ENCODE measurements at regions not wholly inside any gene's neighbourhood (a gene's known extent, or its start where the extent isn't known, plus 50 kb on each side); places are given as distances from the start of the nearest gene placed in this dataset.
"Not testable (repeated sequence)": the region's sequence is repeated elsewhere in the genome, so short reads cannot be mapped to it uniquely, and the experiment has no call there.

GRCh38 chr2:7867867-7868266, 814.0 kb upstream of the ID2 start:
- H3K9ac ChIP-seq (ENCODE audit: low read depth in 1 of 2, low read length in 2 of 2), result no peak overlapping the region
- H3K27ac ChIP-seq (ENCODE audit: low read depth in 1 of 2, low read length in 2 of 2), result no peak overlapping the region
- no peak overlapping the region for H3K4me3 ChIP-seq (ENCODE audit: low read depth in 1 of 3, low read length in 3 of 3)
- no peaks in the 10 kb centered on the region for H3K27me3 ChIP-seq (ENCODE audit: control insufficient read depth in 4 of 4, insufficient read depth in 4 of 4, low read length in 3 of 4)
- H3K36me3 ChIP-seq (ENCODE audit: control insufficient read depth in 4 of 4, insufficient read depth in 3 of 4, low read depth in 1 of 4, low read length in 3 of 4), result no peaks in the 10 kb centered on the region
- 77% methylated on average over 2 of the region's 2 CpGs for WGBS
- H3K4me1 ChIP-seq (ENCODE audit: control insufficient read depth in 4 of 4, insufficient read depth in 4 of 4, low read length in 3 of 4), result no peaks in the 10 kb centered on the region
- DNase-seq (ENCODE audit: low spot score), result no peak
- H3K9me3 ChIP-seq (ENCODE audit: control insufficient read depth in 4 of 4, low read length in 3 of 4), result no peaks in the 10 kb centered on the region
- TF ChIP-seq MAX (IDR thresholded peaks at IDR 0.05), result no peak

GRCh38 chr2:7868836-7869235, 813.0 kb upstream of the ID2 start:
- Histone ChIP-seq H3K9me3 (ENCODE audit: control insufficient read depth in 4 of 4, low read length in 3 of 4) (no peaks in the 10 kb centered on the region), H3K9ac (ENCODE audit: low read depth in 1 of 2, low read length in 2 of 2) (no peak overlapping the region), H3K4me1 (ENCODE audit: control insufficient read depth in 4 of 4, insufficient read depth in 4 of 4, low read length in 3 of 4) (no peaks in the 10 kb centered on the region), H3K27me3 (ENCODE audit: control insufficient read depth in 4 of 4, insufficient read depth in 4 of 4, low read length in 3 of 4) (no peaks in the 10 kb centered on the region), H3K4me3 (ENCODE audit: low read depth in 1 of 3, low read length in 3 of 3) (no peak overlapping the region), H3K36me3 (ENCODE audit: control insufficient read depth in 4 of 4, insufficient read depth in 3 of 4, low read depth in 1 of 4, low read length in 3 of 4) (no peaks in the 10 kb centered on the region), H3K27ac (ENCODE audit: low read depth in 1 of 2, low read length in 2 of 2) (no peak overlapping the region)
- TF ChIP-seq SP1 (IDR thresholded peaks at IDR 0.05) (no peak), YY1 (IDR thresholded peaks at IDR 0.05) (no peak), CTCF (IDR thresholded peaks at IDR 0.05; ENCODE audit: low read depth, low read length, missing input control) (no peak), FOXA1 (IDR thresholded peaks at IDR 0.05) (no peak), MAX (IDR thresholded peaks at IDR 0.05) (no peak), NR2F2 (IDR thresholded peaks at IDR 0.05) (no peak), HNF4G (IDR thresholded peaks at IDR 0.05) (no peak), TAF1 (conservative IDR thresholded peaks at IDR 0.05) (no peak), EGR1 (IDR thresholded peaks at IDR 0.05; ENCODE audit: low read depth in 2 of 2) (no peak)
- DNase-seq (ENCODE audit: low spot score), result no peak
- 69% methylated on average over 6 of the region's 6 CpGs for WGBS

- H3K27me3 ChIP-seq (ENCODE audit: control insufficient read depth in 4 of 4, insufficient read depth in 4 of 4, low read length in 3 of 4); DNase-seq (ENCODE audit: low spot score); H3K4me3 ChIP-seq (ENCODE audit: low read depth in 1 of 3, low read length in 3 of 3); H3K27ac ChIP-seq (ENCODE audit: low read depth in 1 of 2, low read length in 2 of 2); H3K4me1 ChIP-seq (ENCODE audit: control insufficient read depth in 4 of 4, insufficient read depth in 4 of 4, low read length in 3 of 4); H3K9ac ChIP-seq (ENCODE audit: low read depth in 1 of 2, low read length in 2 of 2); H3K9me3 ChIP-seq (ENCODE audit: control insufficient read depth in 4 of 4, low read length in 3 of 4); H3K36me3 ChIP-seq (ENCODE audit: control insufficient read depth in 4 of 4, insufficient read depth in 3 of 4, low read depth in 1 of 4, low read length in 3 of 4): not testable (repeated sequence)
- 86% methylated on average over 8 of the region's 8 CpGs for WGBS
Observed at GRCh38 chr2:7876445-7876844, 805.4 kb upstream of the ID2 start.

GRCh38 chr2:7878266-7878665, 803.6 kb upstream of the ID2 start:
- H3K27me3 ChIP-seq (ENCODE audit: control insufficient read depth in 4 of 4, insufficient read depth in 4 of 4, low read length in 3 of 4); DNase-seq (ENCODE audit: low spot score); H3K9me3 ChIP-seq (ENCODE audit: control insufficient read depth in 4 of 4, low read length in 3 of 4); H3K27ac ChIP-seq (ENCODE audit: low read depth in 1 of 2, low read length in 2 of 2); H3K9ac ChIP-seq (ENCODE audit: low read depth in 1 of 2, low read length in 2 of 2); H3K4me1 ChIP-seq (ENCODE audit: control insufficient read depth in 4 of 4, insufficient read depth in 4 of 4, low read length in 3 of 4); H3K4me3 ChIP-seq (ENCODE audit: low read depth in 1 of 3, low read length in 3 of 3); H3K36me3 ChIP-seq (ENCODE audit: control insufficient read depth in 4 of 4, insufficient read depth in 3 of 4, low read depth in 1 of 4, low read length in 3 of 4): not testable (repeated sequence)
- 92% methylated on average over 10 of the region's 12 CpGs for WGBS
